Fibroblast of mammary gland (primary cell): ENCODE measurements at regions not wholly inside any gene's neighbourhood (a gene's known extent, or its start where the extent isn't known, plus 50 kb on each side); places are given as distances from the start of the nearest gene placed in this dataset.

Experiments used
- DNase-seq: peaks from one replicate; pipeline ENCODE4 v3.0.0-alpha.2; 2010; ENCODE audit warnings: low read depth
- H3K4me3 ChIP-seq: 2 replicates; pipeline ENCODE4 v1.5.1; 2011; ENCODE audit warnings: low read depth, mild to moderate bottlenecking, low read length, moderate library complexity; ENCODE audit not compliant: control insufficient read depth
- TF ChIP-seq, protein P1 (sequence below): conservative IDR thresholded peaks from 2 replicates; pipeline ENCODE4 v1.5.1; 2011; ENCODE audit warnings: low read depth, low read length, inconsistent platforms; ENCODE audit not compliant: control insufficient read depth, insufficient read depth

DNA sequence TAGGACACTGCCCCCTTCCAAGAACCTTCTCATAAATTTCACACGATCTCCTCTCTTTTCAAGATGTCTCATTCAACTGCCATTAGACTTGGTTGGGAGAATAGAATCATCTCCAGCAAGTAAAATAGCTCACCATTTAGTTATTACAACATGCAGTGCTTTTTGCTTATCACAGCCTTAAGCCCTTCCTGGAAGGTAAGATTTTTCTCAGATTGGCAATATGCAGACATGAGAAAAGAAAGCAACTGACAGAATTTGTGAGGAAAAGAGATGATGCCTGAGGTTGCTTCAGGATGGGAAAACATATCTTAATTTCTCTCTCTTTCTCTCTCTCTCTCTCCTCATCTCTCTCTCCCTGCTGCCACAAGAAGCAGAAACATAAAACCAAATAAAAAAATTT lies 855.1 kb upstream of the ACVR2A start:
- DNase-seq: no peak
- H3K4me3 ChIP-seq: no peak overlapping the region
- TF ChIP-seq, protein P1, sequence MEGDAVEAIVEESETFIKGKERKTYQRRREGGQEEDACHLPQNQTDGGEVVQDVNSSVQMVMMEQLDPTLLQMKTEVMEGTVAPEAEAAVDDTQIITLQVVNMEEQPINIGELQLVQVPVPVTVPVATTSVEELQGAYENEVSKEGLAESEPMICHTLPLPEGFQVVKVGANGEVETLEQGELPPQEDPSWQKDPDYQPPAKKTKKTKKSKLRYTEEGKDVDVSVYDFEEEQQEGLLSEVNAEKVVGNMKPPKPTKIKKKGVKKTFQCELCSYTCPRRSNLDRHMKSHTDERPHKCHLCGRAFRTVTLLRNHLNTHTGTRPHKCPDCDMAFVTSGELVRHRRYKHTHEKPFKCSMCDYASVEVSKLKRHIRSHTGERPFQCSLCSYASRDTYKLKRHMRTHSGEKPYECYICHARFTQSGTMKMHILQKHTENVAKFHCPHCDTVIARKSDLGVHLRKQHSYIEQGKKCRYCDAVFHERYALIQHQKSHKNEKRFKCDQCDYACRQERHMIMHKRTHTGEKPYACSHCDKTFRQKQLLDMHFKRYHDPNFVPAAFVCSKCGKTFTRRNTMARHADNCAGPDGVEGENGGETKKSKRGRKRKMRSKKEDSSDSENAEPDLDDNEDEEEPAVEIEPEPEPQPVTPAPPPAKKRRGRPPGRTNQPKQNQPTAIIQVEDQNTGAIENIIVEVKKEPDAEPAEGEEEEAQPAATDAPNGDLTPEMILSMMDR: no peak

DNA sequence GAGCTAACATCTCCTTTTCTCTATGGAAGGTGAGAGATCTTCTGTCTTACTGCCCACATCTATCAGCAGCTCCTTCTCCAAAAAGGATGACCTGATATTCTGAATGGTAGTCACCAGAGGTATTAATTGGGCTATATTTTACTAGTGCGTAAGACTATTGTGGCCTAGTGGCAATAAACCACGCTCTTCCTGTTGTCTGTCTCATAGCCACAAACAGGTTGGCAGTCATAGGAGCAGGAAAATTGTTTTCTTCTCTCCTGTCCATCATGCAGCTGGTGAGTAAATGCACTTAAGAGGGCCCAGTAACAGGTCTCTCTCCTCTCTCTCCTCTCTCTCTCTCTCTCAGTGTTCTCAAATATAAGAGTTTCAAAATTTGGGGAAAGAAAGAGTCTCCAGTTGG lies 856.8 kb upstream of the ACVR2A start:
- DNase-seq: no peak
- TF ChIP-seq, protein P1: no peak
- H3K4me3 ChIP-seq: no peak overlapping the region

DNA sequence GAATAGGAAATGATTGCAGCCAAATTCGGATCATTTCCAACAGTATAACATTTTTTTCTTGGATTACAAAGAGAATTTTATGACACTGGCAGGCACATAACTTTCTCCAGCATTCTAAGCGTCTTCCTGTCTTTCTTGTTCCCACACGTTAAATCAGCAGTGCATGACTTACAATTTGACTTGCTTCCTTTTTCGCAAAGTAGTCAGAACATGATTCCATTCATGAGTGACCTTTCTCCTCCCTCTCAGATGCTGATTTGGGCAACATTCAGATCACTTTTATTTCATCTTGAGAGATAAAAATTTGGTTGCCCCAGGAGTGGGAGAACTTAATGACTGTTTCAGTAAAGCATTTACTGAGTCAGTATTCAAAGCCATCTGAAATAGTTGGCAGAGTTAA lies 858.7 kb upstream of the ACVR2A start:
- H3K4me3 ChIP-seq: no peak overlapping the region
- DNase-seq: peak; percentile 77
- TF ChIP-seq, protein P1: no peak

DNA sequence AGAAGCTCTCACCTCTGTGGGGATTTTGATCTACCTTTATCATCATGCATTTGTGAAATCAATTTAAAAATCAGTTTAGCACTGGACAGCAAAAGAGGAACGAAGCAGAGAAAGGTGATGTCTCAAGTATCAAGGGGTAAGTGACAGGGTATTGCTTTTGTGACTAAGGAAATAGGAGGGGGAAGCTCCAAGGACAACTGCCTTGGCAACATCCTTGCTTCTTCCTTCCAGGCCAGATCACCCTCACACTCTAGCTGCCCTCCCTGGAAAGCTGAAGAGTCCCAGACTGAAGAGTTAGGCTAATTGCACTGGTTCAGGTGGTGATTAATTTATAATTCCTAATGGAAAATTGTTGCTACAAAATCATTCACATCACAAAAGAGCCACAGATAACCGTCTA lies 859.1 kb upstream of the ACVR2A start:
- no peak overlapping the region for H3K4me3 ChIP-seq
- TF ChIP-seq, protein P1: no peak
- DNase-seq: peak; percentile 27

DNA sequence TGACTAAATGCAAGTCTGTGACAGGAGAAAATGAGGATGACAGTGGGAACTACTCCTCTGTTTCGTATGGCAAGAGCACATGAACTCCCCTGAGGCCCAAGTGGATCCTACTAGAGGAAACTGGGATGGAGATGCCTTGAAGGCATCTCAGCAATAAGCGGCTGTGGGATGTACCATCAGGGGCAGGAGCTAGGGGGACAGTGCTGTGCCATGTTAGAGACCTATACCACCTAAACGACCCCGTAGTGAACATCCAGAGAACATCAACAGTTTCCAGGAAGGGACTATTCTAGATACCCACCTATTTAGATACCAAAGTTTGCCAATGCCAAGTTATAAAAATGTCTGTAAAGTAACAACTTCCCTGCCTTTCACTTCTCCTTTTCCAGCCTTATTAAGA lies 860.8 kb upstream of the ACVR2A start:
- no peak overlapping the region for H3K4me3 ChIP-seq
- no peak for DNase-seq
- TF ChIP-seq, protein P1: no peak

DNA sequence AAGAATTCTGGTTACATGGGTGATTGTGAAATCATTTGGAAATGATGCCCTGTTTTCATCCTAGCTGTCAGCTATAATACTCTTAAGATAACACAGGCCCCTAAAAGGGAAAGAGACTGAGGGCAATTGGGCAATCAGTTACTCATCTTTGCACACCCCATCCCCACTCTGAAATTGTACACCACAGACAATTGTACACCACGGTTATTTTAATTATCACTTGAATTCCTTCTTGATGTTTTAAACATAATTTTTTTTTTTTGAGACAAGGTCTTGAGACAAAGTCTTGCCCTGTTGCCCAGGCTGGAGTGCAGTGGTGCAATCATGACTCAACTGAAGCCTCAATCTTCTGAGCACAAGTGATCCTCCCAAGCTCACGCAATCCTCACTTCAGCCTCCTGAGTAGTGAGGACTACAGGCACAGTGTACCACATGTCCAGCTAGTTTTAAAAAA lies 862.4 kb upstream of the ACVR2A start:
- H3K4me3 ChIP-seq: no peak overlapping the region
- DNase-seq: peak; percentile 99
- TF ChIP-seq, protein P1: no peak

DNA sequence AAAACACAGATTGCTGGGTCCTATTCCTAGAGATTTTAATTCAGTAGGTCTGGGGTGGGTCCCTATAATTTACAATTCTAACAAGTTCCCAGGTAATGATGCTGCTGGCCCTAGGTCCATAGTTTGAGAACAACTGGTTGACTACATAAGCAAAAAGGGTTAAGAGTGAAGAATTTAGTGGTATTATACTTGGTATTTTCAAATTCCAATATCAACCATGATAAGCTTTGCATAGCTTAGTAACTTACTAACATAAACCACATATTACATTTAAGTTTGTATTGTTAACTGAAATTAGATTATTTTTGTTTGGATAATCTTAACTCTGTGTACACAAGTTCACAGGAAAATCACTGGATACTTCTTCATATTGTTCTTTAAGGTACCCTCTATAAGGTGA lies 862.9 kb upstream of the ACVR2A start:
- DNase-seq: peak; percentile 42
- H3K4me3 ChIP-seq: no peak overlapping the region
- TF ChIP-seq, protein P1: no peak
